Esophagus muscularis mucosa (tissue), 4 donors: ENCODE measurements at regions not wholly inside any gene's neighbourhood (a gene's known extent, or its start where the extent isn't known, plus 50 kb on each side); places are given as distances from the start of the nearest gene placed in this dataset.

ENCODE experiments used
- DNase-seq: peaks from one replicate; pipeline ENCODE4 v3.0.0-alpha.2; 2017; ENCODE audit errors: extremely low spot score
- H3K27ac ChIP-seq, 4 donors: fragments of 200-600 bp; sonication (generic); replicated peaks in 1 of 4; 1 replicate in 3 of 4; 2 replicates in 1 of 4; pipeline ENCODE4 v1.5.1; 2016 to 2019; ENCODE audit warnings: mild to moderate bottlenecking in 1 of 4
- H3K27me3 ChIP-seq, 4 donors: fragments of 200-600 bp; sonication (generic); one replicate each; pipeline versions ENCODE4 v1.5.1 to v1.6.0; 2016 to 2019
- H3K36me3 ChIP-seq, 4 donors: fragments of 200-600 bp; sonication (generic); one replicate each; pipeline ENCODE4 v1.5.1; 2016 to 2019
- H3K4me1 ChIP-seq, 4 donors: fragments of 200-600 bp; sonication (generic); one replicate each; pipeline ENCODE4 v1.5.1; 2016 to 2019
- H3K4me3 ChIP-seq, 4 donors: fragments of 200-600 bp; sonication (generic); 1 replicate in 2 of 4; 2 replicates in 2 of 4; pipeline ENCODE4 v1.5.1; 2016 to 2019; ENCODE audit warnings: mild to moderate bottlenecking in 4 of 4, moderate library complexity in 1 of 4
- H3K9me3 ChIP-seq, 4 donors: fragments of 200-600 bp; sonication (generic); 1 replicate in 3 of 4; 2 replicates in 1 of 4; pipeline ENCODE4 v1.5.1; 2016 to 2019
- CTCF ChIP-seq, 3 experiments: fragments of 200-600 bp in 2 of 3; fragments of 450-650 bp in 1 of 3; sonication (generic) in 2 of 3; IDR thresholded peaks; one replicate each; pipeline ENCODE4 v1.5.1; 2017 to 2019; ENCODE audit warnings: antibody characterized with exemption in 3 of 3, mild to moderate bottlenecking in 2 of 3, moderate library complexity in 1 of 3
- EP300 ChIP-seq: sonication (generic); formaldehyde crosslinking; IDR thresholded peaks from one replicate; pipeline ENCODE4 v1.6.1; 2017; ENCODE audit warnings: antibody characterized with exemption
- POLR2A ChIP-seq: fragments of 450-650 bp; IDR thresholded peaks from one replicate; pipeline ENCODE4 v1.6.1; 2017; ENCODE audit warnings: antibody characterized with exemption, moderate library complexity, mild to moderate bottlenecking, low read depth
- POLR2AphosphoS5 ChIP-seq, 2 donors: sonication (generic); formaldehyde crosslinking; IDR thresholded peaks; one replicate each; pipeline ENCODE4 v1.6.1; 2017; ENCODE audit warnings: antibody characterized with exemption in 2 of 2
- WGBS: methylation state at CpG from one replicate; pipeline ENCODE4 v1.1.5; 2018; 5-methylcytosine and 5-hydroxymethylcytosine counted together
- intact Hi-C: fragments of 100-400 bp; cut with DNase I; formaldehyde crosslinking; loops from one replicate; pipeline ENCODE4 v1.15.1; 2023

DNA sequence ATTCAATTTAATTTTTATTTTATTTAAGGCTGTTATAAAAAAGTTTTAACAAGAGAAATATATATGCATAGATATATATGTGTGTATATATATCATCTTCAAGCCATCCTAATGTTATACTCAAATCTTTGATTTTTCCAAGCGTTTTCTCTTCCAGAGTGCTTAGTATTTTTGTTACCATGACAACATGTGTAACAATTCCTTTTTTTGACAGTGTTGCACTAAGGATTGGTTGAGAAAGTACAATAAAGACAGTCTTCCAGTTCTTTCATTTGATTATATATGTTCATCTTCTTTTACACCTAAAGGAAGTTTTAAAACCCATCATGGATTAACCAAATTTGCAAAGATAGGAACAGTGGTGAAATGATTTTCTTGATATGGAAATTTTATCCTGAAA is 171.7 kb downstream of the KLF6 start:
- H3K4me1 ChIP-seq: no peaks in the 10 kb centered on the region
- TF ChIP-seq EP300 (no peak), POLR2AphosphoS5 (IDR thresholded peaks at IDR 0.05) (no peak), POLR2A (no peak), CTCF (IDR thresholded peaks at IDR 0.05) (no peak)
- H3K36me3 ChIP-seq: no peaks in the 10 kb centered on the region
- no peak for DNase-seq
- intact Hi-C loops: no loop called here
- H3K27ac ChIP-seq: no peak overlapping the region
- 73% methylated on average over 1 of the region's 1 CpG for WGBS
- H3K4me3 ChIP-seq: no peak overlapping the region
- no peaks in the 10 kb centered on the region for H3K27me3 ChIP-seq
- H3K9me3 ChIP-seq: peaks cover 0 to 18% (median 10%) of the 10 kb centered on the region in 4 donors

DNA sequence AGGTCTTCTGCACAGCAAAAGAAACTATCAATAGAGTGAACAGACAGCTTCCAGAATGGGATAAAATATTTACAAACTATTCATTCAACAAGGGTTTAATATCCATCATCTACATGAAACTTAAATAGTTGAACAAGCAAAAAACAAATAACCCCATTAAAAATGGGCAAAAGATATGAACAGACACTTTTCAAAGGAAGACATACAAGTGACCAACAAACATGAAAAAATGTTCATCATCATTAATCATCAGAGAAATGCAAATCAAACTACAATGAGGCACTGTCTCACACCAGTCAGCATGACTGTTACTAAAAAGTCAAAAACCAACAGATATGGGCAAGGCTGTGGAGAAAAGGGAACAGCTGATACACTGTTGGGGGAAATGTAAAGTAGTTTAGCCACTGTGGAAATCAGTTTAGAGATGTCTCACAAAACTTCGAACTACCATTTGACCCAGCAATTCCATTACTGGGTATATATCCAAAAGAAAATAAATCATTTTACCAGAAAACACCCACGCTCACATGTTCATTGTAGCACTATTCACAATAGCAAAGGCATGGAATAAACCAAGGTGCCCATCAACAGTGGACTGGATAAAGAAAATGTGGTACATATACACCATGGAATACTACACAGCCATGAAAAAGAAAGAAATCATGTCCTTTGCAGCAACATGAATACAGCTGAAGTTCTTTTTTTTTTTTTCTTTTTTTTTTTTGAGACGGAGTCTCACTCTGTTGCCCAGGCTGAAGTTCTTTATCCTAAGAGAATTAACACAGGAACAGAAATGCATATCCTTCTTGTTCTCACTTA is 172.6 kb downstream of the KLF6 start:
- no peak overlapping the region for H3K4me3 ChIP-seq
- no peaks in the 10 kb centered on the region for H3K36me3 ChIP-seq
- H3K4me1 ChIP-seq: no peaks in the 10 kb centered on the region
- H3K27ac ChIP-seq: no peak overlapping the region
- DNase-seq: no peak
- TF ChIP-seq POLR2A (no peak), CTCF (IDR thresholded peaks at IDR 0.05) (no peak), POLR2AphosphoS5 (IDR thresholded peaks at IDR 0.05) (no peak), EP300 (no peak)
- H3K27me3 ChIP-seq: no peaks in the 10 kb centered on the region
- intact Hi-C loops: no loop called here
- 98% methylated on average over 3 of the region's 3 CpGs for WGBS
- H3K9me3 ChIP-seq: peaks cover 0 to 26% (median 18%) of the 10 kb centered on the region in 4 donors

- intact Hi-C loops: no loop called here
These were observed 178.7 kb downstream of the KLF6 start for GRCh38 chr10:3606309-3606708.

DNA sequence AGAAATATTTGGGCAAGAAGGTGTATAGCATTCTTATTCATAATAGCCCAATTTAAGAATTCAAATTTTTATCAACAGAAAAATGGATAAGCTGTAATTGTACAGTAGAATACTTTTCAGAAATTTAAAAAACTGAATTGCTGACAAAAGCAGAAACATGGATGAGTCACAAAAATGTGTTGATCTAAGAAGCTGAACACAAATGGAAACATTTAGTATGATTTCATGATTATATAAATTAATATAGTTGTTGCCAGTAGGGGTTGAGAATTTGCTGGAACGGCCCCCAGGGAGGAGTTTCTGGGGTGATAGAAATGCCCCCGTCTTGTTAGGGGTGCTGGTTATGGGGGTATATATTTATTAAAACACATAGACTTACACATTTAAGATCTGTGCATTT is 179.1 kb downstream of the KLF6 start:
- H3K9me3 ChIP-seq: peaks cover 0 to 23% (median 18%) of the 10 kb centered on the region in 4 donors
- WGBS: 86% methylated on average over 2 of the region's 2 CpGs
- H3K27ac ChIP-seq: no peak overlapping the region
- intact Hi-C loops: no loop called here
- no peaks in the 10 kb centered on the region for H3K4me1 ChIP-seq
- H3K4me3 ChIP-seq: no peak overlapping the region
- no peaks in the 10 kb centered on the region for H3K36me3 ChIP-seq
- TF ChIP-seq POLR2A: no peak
- no peak for TF ChIP-seq POLR2AphosphoS5 (IDR thresholded peaks at IDR 0.05)
- no peak for TF ChIP-seq CTCF (IDR thresholded peaks at IDR 0.05)
- TF ChIP-seq EP300: no peak
- no peak for DNase-seq
- H3K27me3 ChIP-seq: no peaks in the 10 kb centered on the region

More at GRCh38 chr10:3606309-3606708, 178.7 kb downstream of the KLF6 start:
- H3K27ac ChIP-seq: no peak overlapping the region
- H3K36me3 ChIP-seq: no peaks in the 10 kb centered on the region
- no peak for TF ChIP-seq POLR2A
- no peak for TF ChIP-seq CTCF (IDR thresholded peaks at IDR 0.05)
- TF ChIP-seq EP300: no peak
- no peak for TF ChIP-seq POLR2AphosphoS5 (IDR thresholded peaks at IDR 0.05)
- H3K27me3 ChIP-seq: no peaks in the 10 kb centered on the region
- no peak for DNase-seq
- no peaks in the 10 kb centered on the region for H3K4me1 ChIP-seq
- no peak overlapping the region for H3K4me3 ChIP-seq
- 93% methylated on average over 1 of the region's 1 CpG for WGBS
- H3K9me3 ChIP-seq: peaks cover 0 to 23% (median 18%) of the 10 kb centered on the region in 4 donors

- Histone ChIP-seq H3K27ac (no peak overlapping the region), H3K9me3 (no peaks in the 10 kb centered on the region), H3K27me3 (no peaks in the 10 kb centered on the region), H3K36me3 (no peaks in the 10 kb centered on the region), H3K4me1 (no peaks in the 10 kb centered on the region), H3K4me3 (no peak overlapping the region)
- WGBS: 88% methylated on average over 9 of the region's 9 CpGs
- TF ChIP-seq POLR2AphosphoS5 (IDR thresholded peaks at IDR 0.05) (no peak), POLR2A (no peak), CTCF (IDR thresholded peaks at IDR 0.05) (no peak), EP300 (no peak)
- no peak for DNase-seq
- intact Hi-C loops: no loop called here
These were observed 189.3 kb downstream of the KLF6 start for GRCh38 chr10:3595736-3596135.
